ENCODE measurements at regions not wholly inside any gene's neighbourhood (a gene's known extent, or its start where the extent isn't known, plus 50 kb on each side); places are given as distances from the start of the nearest gene placed in this dataset.

GRCh38 chr1:148296511-148296910, 144.4 kb upstream of the NBPF11 start:
- Histone ChIP-seq H3K36me3 (no peaks in the 10 kb centered on the region), H3K4me3 (no peak overlapping the region), H3K27me3 (no peaks in the 10 kb centered on the region), H3K4me1 (ENCODE audit: low read depth) (no peaks in the 10 kb centered on the region), H3K9me3 (ENCODE audit: low read depth) (no peaks in the 10 kb centered on the region), H3K27ac (no peak overlapping the region)
- DNase-seq (ENCODE audit: low read depth in 1 of 2, low spot score in 1 of 2), result no peak
- no peak for TF ChIP-seq CTCF (IDR thresholded peaks at IDR 0.05; ENCODE audit: low read depth, low read length)

- Histone ChIP-seq H3K27me3 (no peaks in the 10 kb centered on the region), H3K27ac (no peak overlapping the region), H3K4me3 (no peak overlapping the region), H3K9me3 (ENCODE audit: low read depth) (no peaks in the 10 kb centered on the region), H3K4me1 (ENCODE audit: low read depth) (no peaks in the 10 kb centered on the region), H3K36me3 (no peaks in the 10 kb centered on the region)
- no peak for DNase-seq (ENCODE audit: low read depth in 1 of 2, low spot score in 1 of 2)
- TF ChIP-seq CTCF (IDR thresholded peaks at IDR 0.05; ENCODE audit: low read depth, low read length), result no peak
Observed at GRCh38 chr1:148294116-148294807, 142.2 kb upstream of the NBPF11 start.

- Histone ChIP-seq H3K36me3 (no peaks in the 10 kb centered on the region), H3K9me3 (ENCODE audit: low read depth) (no peaks in the 10 kb centered on the region), H3K27ac (no peak overlapping the region), H3K27me3 (no peaks in the 10 kb centered on the region), H3K4me1 (ENCODE audit: low read depth) (no peaks in the 10 kb centered on the region), H3K4me3 (no peak overlapping the region)
- TF ChIP-seq CTCF (IDR thresholded peaks at IDR 0.05; ENCODE audit: low read depth, low read length), result no peak
- no peak for DNase-seq (ENCODE audit: low read depth in 1 of 2, low spot score in 1 of 2)
Observed at GRCh38 chr1:148293651-148294050, 141.6 kb upstream of the NBPF11 start.

- Histone ChIP-seq H3K27ac (no peak overlapping the region), H3K9me3 (ENCODE audit: low read depth) (no peaks in the 10 kb centered on the region), H3K27me3 (no peaks in the 10 kb centered on the region), H3K4me3 (no peak overlapping the region), H3K4me1 (ENCODE audit: low read depth) (no peaks in the 10 kb centered on the region), H3K36me3 (no peaks in the 10 kb centered on the region)
- DNase-seq (ENCODE audit: low read depth in 1 of 2, low spot score in 1 of 2), result no peak
- no peak for TF ChIP-seq CTCF (IDR thresholded peaks at IDR 0.05; ENCODE audit: low read depth, low read length)
Observed at GRCh38 chr1:148292915-148293314, 140.8 kb upstream of the NBPF11 start.

GRCh38 chr1:148290881-148291280, 138.8 kb upstream of the NBPF11 start:
- Histone ChIP-seq H3K27me3 (no peaks in the 10 kb centered on the region), H3K4me3 (no peak overlapping the region), H3K27ac (no peak overlapping the region), H3K4me1 (ENCODE audit: low read depth) (no peaks in the 10 kb centered on the region), H3K9me3 (ENCODE audit: low read depth) (no peaks in the 10 kb centered on the region), H3K36me3 (no peaks in the 10 kb centered on the region)
- no peak for DNase-seq (ENCODE audit: low read depth in 1 of 2, low spot score in 1 of 2)
- TF ChIP-seq CTCF (IDR thresholded peaks at IDR 0.05; ENCODE audit: low read depth, low read length), result no peak
